GM19023 (cell line): ENCODE measurements at regions not wholly inside any gene's neighbourhood (a gene's known extent, or its start where the extent isn't known, plus 50 kb on each side); places are given as distances from the start of the nearest gene placed in this dataset.
"Not testable (repeated sequence)": the region's sequence is repeated elsewhere in the genome, so short reads cannot be mapped to it uniquely, and the experiment has no call there.

ENCODE experiments used
- ATAC-seq: cut with Tn5 transposase; IDR thresholded peaks from one replicate; pipeline ENCODE4 v1.9.1; 2021; ENCODE audit warnings: mild to moderate bottlenecking, moderate library complexity; ENCODE audit not compliant: unreplicated experiment

- no peak for ATAC-seq
These were observed 99.5 kb upstream of the FOXB1 start for GRCh38 chr15:59904450-59905135.

- ATAC-seq: no peak
These were observed 107.4 kb upstream of the FOXB1 start for GRCh38 chr15:59896663-59897074.

GRCh38 chr15:59894835-59895234 lies 109.3 kb upstream of the FOXB1 start:
- no peak for ATAC-seq

GRCh38 chr15:59892985-59893384 lies 111.1 kb upstream of the FOXB1 start:
- ATAC-seq: no peak

DNA sequence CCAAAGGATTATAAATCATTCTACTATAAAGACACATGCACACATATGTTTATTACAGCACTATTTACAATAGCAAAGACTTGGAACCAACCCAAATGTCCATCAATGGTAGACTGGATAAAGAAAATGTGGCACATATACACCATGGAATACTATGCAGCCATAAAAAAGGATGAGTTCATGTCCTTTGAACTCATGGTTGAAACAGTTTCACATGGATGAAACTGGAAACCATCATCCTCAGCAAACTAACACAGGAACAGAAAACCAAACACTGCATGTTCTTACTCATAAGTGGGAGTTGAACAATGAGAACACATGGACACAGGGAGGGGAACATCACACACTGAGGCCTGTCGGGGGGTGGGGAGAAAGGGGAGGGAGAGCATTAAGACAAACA lies 116.2 kb upstream of the FOXB1 start:
- not testable (repeated sequence) for ATAC-seq

- ATAC-seq: no peak
These were observed 116.9 kb upstream of the FOXB1 start for GRCh38 chr15:59887211-59887610.

- ATAC-seq: no peak
These were observed 117.7 kb upstream of the FOXB1 start for GRCh38 chr15:59886441-59886840.

- no peak for ATAC-seq
These were observed 118.3 kb upstream of the FOXB1 start for GRCh38 chr15:59885832-59886231.

GRCh38 chr15:59879506-59880265 lies 124.4 kb upstream of the FOXB1 start:
- ATAC-seq: no peak

- ATAC-seq: no peak
These were observed 128.0 kb upstream of the FOXB1 start for GRCh38 chr15:59876140-59876539.

DNA sequence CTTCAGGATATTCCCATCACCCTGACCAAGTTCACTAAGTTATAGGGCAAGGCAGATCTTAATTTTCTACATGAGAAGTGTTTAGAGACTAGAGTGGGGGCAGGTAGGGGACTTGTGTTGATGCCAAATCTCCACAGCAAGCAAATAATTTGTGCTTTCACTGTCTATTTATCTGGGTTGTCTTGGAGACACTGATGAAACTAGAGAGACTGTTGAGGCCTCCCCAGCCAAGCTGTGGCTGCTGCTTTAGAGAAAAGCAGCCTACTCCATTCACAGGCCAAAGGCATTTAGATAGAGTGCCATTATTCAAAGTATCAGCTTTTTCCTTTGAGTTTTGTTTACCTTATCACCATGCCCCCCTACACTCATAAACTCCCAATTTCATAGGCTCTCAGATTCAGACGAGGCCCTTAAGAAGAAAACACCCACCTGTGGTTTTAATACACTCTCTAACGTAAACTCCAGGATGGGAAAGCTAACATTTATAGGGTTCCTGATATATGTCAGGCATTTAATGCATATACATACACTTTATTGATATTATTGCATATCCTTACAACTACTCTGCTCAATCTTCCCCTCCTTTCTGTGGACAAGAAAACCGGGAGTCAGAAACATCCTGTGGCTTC lies 130.4 kb upstream of the FOXB1 start:
- no peak for ATAC-seq

GRCh38 chr15:59867086-59867855 lies 136.8 kb upstream of the FOXB1 start:
- ATAC-seq: no peak

DNA sequence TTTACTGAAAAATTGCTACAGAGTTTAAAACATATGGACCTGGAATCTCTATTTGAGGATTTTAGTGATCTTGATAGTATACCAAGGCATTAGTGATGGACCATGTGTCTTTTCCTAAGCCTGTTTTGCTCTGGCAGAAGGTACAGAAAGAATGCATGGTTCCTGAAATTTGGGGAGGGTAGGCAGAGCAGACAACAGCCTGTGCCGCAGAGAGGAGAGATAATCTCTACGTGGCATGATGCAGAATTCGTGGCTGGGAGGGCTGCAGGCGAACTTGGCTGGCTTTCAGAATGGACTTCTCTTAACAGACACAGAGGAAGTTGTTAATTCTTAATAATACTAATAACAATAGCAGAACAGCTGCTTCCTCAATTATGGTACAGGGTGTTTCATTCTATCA lies 137.5 kb upstream of the FOXB1 start:
- no peak for ATAC-seq

GRCh38 chr15:59862191-59863155 lies 141.6 kb upstream of the FOXB1 start:
- ATAC-seq: no peak

DNA sequence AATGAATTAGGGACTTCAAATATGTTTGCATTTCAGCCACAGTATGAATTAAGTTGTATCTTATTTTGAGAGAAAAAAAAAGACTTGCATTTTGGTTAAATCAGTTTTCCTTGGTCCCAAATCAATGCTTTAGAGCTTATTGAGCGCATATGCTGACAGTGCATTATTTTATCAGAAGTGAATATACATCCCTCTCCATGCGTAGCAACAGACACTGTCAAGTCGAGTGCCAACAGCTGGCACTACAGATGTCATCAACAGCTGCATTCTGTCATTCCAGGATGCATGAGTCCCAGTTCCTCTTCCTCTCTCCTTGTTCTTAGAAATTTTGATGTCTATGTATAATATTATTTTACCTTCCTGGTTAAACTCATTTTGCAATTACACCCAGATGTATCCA lies 156.1 kb upstream of the FOXB1 start:
- ATAC-seq: no peak

- no peak for ATAC-seq
These were observed 156.9 kb upstream of the BNIP2 start for GRCh38 chr15:59845942-59846499.

GRCh38 chr15:59843609-59844008 lies 154.5 kb upstream of the BNIP2 start:
- no peak for ATAC-seq

DNA sequence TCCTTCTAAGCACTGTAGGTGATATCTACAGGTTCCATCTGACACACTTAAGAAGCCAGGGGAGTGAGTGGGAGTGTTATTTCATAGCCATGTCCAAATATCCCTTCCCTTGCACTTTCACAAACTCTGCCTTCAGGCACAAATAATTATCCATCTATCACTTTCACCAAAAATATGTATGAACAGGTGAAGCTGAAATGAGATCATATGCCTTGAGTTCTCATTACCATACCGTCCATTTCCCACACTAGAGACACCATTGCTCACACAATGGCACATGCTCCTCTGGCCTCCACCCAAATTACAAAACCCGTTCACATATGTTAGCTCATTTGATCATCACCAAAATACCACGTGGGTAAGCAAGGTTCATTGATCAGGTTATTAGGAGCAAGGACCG lies 151.9 kb upstream of the BNIP2 start:
- no peak for ATAC-seq

GRCh38 chr15:59839906-59840305 lies 150.8 kb upstream of the BNIP2 start:
- ATAC-seq: no peak

GRCh38 chr15:59838900-59839299 lies 149.8 kb upstream of the BNIP2 start:
- ATAC-seq: no peak
